ENCODE measurements at regions not wholly inside any gene's neighbourhood (a gene's known extent, or its start where the extent isn't known, plus 50 kb on each side); places are given as distances from the start of the nearest gene placed in this dataset.

GRCh38 chrX:116756958-116757357, 294.2 kb upstream of the CT83 start:
- Histone ChIP-seq H3K27ac (no peak overlapping the region), H3K4me3 (no peak overlapping the region), H3K36me3 (no peaks in the 10 kb centered on the region), H3K9me3 (no peaks in the 10 kb centered on the region), H3K4me1 (no peaks in the 10 kb centered on the region), H3K27me3 (no peaks in the 10 kb centered on the region)
- intact Hi-C loops (cut with DNase I; ENCODE audit: low total_unique reads) = no loop called here
- TF ChIP-seq CTCF (IDR thresholded peaks at IDR 0.05) (no peak), EP300 (IDR thresholded peaks at IDR 0.05) (no peak), POLR2AphosphoS5 (IDR thresholded peaks at IDR 0.05) (no peak), POLR2A (IDR thresholded peaks at IDR 0.05) (no peak)
- WGBS, 5 donors = 68 to 90% (median 76%) methylated on average over 1 of the region's 1 CpG
- DNase-seq = peak in 1 of 2 donors; percentile 31

- 62 to 79% (median 76%) methylated on average over 3 of the region's 3 CpGs for WGBS, 5 donors
- no peaks in the 10 kb centered on the region for H3K36me3 ChIP-seq
- TF ChIP-seq CTCF (IDR thresholded peaks at IDR 0.05) (no peak), EP300 (IDR thresholded peaks at IDR 0.05) (no peak), POLR2A (IDR thresholded peaks at IDR 0.05) (no peak), POLR2AphosphoS5 (IDR thresholded peaks at IDR 0.05) (no peak)
- no peaks in the 10 kb centered on the region for H3K4me1 ChIP-seq
- no peak overlapping the region for H3K27ac ChIP-seq
- H3K4me3 ChIP-seq = no peak overlapping the region
- no peak for DNase-seq
- intact Hi-C loops (cut with DNase I; ENCODE audit: low total_unique reads) = no loop called here
- H3K27me3 ChIP-seq = no peaks in the 10 kb centered on the region
- no peaks in the 10 kb centered on the region for H3K9me3 ChIP-seq
Observed at GRCh38 chrX:116749943-116750342, 287.2 kb upstream of the CT83 start.

- WGBS, 5 donors = 18 to 38% (median 20%) methylated on average over 2 of the region's 2 CpGs
Observed at GRCh38 chrX:116732214-116732613, 269.4 kb upstream of the CT83 start.

GRCh38 chrX:116726806-116727205, 264.0 kb upstream of the CT83 start:
- no peak for DNase-seq
- 83 to 94% (median 89%) methylated on average over 4 of the region's 4 CpGs for WGBS, 5 donors

More at GRCh38 chrX:116732214-116732613, 269.4 kb upstream of the CT83 start:
- Histone ChIP-seq H3K36me3 (no peaks in the 10 kb centered on the region), H3K9me3 (no peaks in the 10 kb centered on the region), H3K4me3 (no peak overlapping the region), H3K27me3 (no peaks in the 10 kb centered on the region), H3K4me1 (no peaks in the 10 kb centered on the region), H3K27ac (no peak overlapping the region)
- TF ChIP-seq POLR2A (IDR thresholded peaks at IDR 0.05) = no peak
- no peak for TF ChIP-seq CTCF (IDR thresholded peaks at IDR 0.05)
- no peak for TF ChIP-seq EP300 (IDR thresholded peaks at IDR 0.05)
- no peak for TF ChIP-seq POLR2AphosphoS5 (IDR thresholded peaks at IDR 0.05)
- intact Hi-C loops (cut with DNase I; ENCODE audit: low total_unique reads) = no loop called here
- no peak for DNase-seq

More at GRCh38 chrX:116726806-116727205, 264.0 kb upstream of the CT83 start:
- H3K4me3 ChIP-seq = no peak overlapping the region
- no peaks in the 10 kb centered on the region for H3K9me3 ChIP-seq
- H3K27me3 ChIP-seq = no peaks in the 10 kb centered on the region
- H3K27ac ChIP-seq = no peak overlapping the region
- no peaks in the 10 kb centered on the region for H3K36me3 ChIP-seq
- TF ChIP-seq POLR2AphosphoS5 (IDR thresholded peaks at IDR 0.05) = no peak
- TF ChIP-seq CTCF (IDR thresholded peaks at IDR 0.05) = no peak
- TF ChIP-seq POLR2A (IDR thresholded peaks at IDR 0.05) = no peak
- TF ChIP-seq EP300 (IDR thresholded peaks at IDR 0.05) = no peak
- intact Hi-C loops (cut with DNase I; ENCODE audit: low total_unique reads) = no loop called here
- H3K4me1 ChIP-seq = no peaks in the 10 kb centered on the region

Data from stomach (tissue), 8 donors.